ENCODE measurements at regions not wholly inside any gene's neighbourhood (a gene's known extent, or its start where the extent isn't known, plus 50 kb on each side); places are given as distances from the start of the nearest gene placed in this dataset.

- no peaks in the 10 kb centered on the region for H3K36me3 Mint-ChIP-seq (ENCODE audit: unreplicated experiment)
- H3K4me3 Mint-ChIP-seq (ENCODE audit: unreplicated experiment): no peak overlapping the region
- DNase-seq: no peak
- H3K27me3 Mint-ChIP-seq (ENCODE audit: unreplicated experiment): no peaks in the 10 kb centered on the region
- H3K9me3 Mint-ChIP-seq (ENCODE audit: unreplicated experiment): no peaks in the 10 kb centered on the region
- TF ChIP-seq CTCF (IDR thresholded peaks at IDR 0.05; ENCODE audit: partially characterized antibody, unreplicated experiment): no peak
- H3K4me1 Mint-ChIP-seq (ENCODE audit: low read depth, unreplicated experiment): no peaks in the 10 kb centered on the region
- H3K27ac Mint-ChIP-seq (ENCODE audit: unreplicated experiment): no peak overlapping the region
These were observed 205.5 kb upstream of the TMEM45B start for GRCh38 chr11:129610125-129610524.

GRCh38 chr11:129610545-129610944, 205.1 kb upstream of the TMEM45B start:
- H3K4me1 Mint-ChIP-seq (ENCODE audit: low read depth, unreplicated experiment): no peaks in the 10 kb centered on the region
- no peak overlapping the region for H3K27ac Mint-ChIP-seq (ENCODE audit: unreplicated experiment)
- no peaks in the 10 kb centered on the region for H3K36me3 Mint-ChIP-seq (ENCODE audit: unreplicated experiment)
- no peak for DNase-seq
- no peak for TF ChIP-seq CTCF (IDR thresholded peaks at IDR 0.05; ENCODE audit: partially characterized antibody, unreplicated experiment)
- H3K4me3 Mint-ChIP-seq (ENCODE audit: unreplicated experiment): no peak overlapping the region
- H3K27me3 Mint-ChIP-seq (ENCODE audit: unreplicated experiment): no peaks in the 10 kb centered on the region
- no peaks in the 10 kb centered on the region for H3K9me3 Mint-ChIP-seq (ENCODE audit: unreplicated experiment)

GRCh38 chr11:129611661-129612446, 203.8 kb upstream of the TMEM45B start:
- Mint-ChIP-seq H3K27ac (ENCODE audit: unreplicated experiment) (no peak overlapping the region), H3K9me3 (ENCODE audit: unreplicated experiment) (no peaks in the 10 kb centered on the region), H3K36me3 (ENCODE audit: unreplicated experiment) (no peaks in the 10 kb centered on the region), H3K4me1 (ENCODE audit: low read depth, unreplicated experiment) (no peaks in the 10 kb centered on the region), H3K27me3 (ENCODE audit: unreplicated experiment) (peaks cover 2% of the 10 kb centered on the region), H3K4me3 (ENCODE audit: unreplicated experiment) (no peak overlapping the region)
- TF ChIP-seq CTCF (IDR thresholded peaks at IDR 0.05; ENCODE audit: partially characterized antibody, unreplicated experiment): no peak
- no peak for DNase-seq

GRCh38 chr11:129612447-129612961, 203.1 kb upstream of the TMEM45B start:
- DNase-seq: no peak
- no peak overlapping the region for H3K4me3 Mint-ChIP-seq (ENCODE audit: unreplicated experiment)
- no peaks in the 10 kb centered on the region for H3K4me1 Mint-ChIP-seq (ENCODE audit: low read depth, unreplicated experiment)
- no peaks in the 10 kb centered on the region for H3K9me3 Mint-ChIP-seq (ENCODE audit: unreplicated experiment)
- H3K27me3 Mint-ChIP-seq (ENCODE audit: unreplicated experiment): peaks cover 2% of the 10 kb centered on the region
- no peak for TF ChIP-seq CTCF (IDR thresholded peaks at IDR 0.05; ENCODE audit: partially characterized antibody, unreplicated experiment)
- no peaks in the 10 kb centered on the region for H3K36me3 Mint-ChIP-seq (ENCODE audit: unreplicated experiment)
- no peak overlapping the region for H3K27ac Mint-ChIP-seq (ENCODE audit: unreplicated experiment)

GRCh38 chr11:129613071-129613470, 202.6 kb upstream of the TMEM45B start:
- Mint-ChIP-seq H3K9me3 (ENCODE audit: unreplicated experiment) (no peaks in the 10 kb centered on the region), H3K27me3 (ENCODE audit: unreplicated experiment) (peaks cover 2% of the 10 kb centered on the region), H3K36me3 (ENCODE audit: unreplicated experiment) (no peaks in the 10 kb centered on the region), H3K4me3 (ENCODE audit: unreplicated experiment) (no peak overlapping the region), H3K27ac (ENCODE audit: unreplicated experiment) (no peak overlapping the region), H3K4me1 (ENCODE audit: low read depth, unreplicated experiment) (no peaks in the 10 kb centered on the region)
- no peak for DNase-seq
- no peak for TF ChIP-seq CTCF (IDR thresholded peaks at IDR 0.05; ENCODE audit: partially characterized antibody, unreplicated experiment)
